Suprapubic skin (tissue), 4 donors: ENCODE measurements at regions not wholly inside any gene's neighbourhood (a gene's known extent, or its start where the extent isn't known, plus 50 kb on each side); places are given as distances from the start of the nearest gene placed in this dataset.

Source experiments
- DNase-seq, 2 donors: peaks; one replicate each; pipeline ENCODE4 v3.0.0-alpha.2; 2019; ENCODE audit warnings: low spot score in 2 of 2
- H3K27ac ChIP-seq: fragments of 200-600 bp; sonication (generic); one replicate; pipeline ENCODE4 v1.5.1; 2019
- H3K27me3 ChIP-seq: fragments of 200-600 bp; sonication (generic); one replicate; pipeline ENCODE4 v1.5.1; 2019
- H3K36me3 ChIP-seq: fragments of 200-600 bp; sonication (generic); one replicate; pipeline ENCODE4 v1.5.1; 2019
- H3K4me1 ChIP-seq: fragments of 200-600 bp; sonication (generic); one replicate; pipeline ENCODE4 v1.5.1; 2019
- H3K4me3 ChIP-seq: fragments of 200-600 bp; sonication (generic); one replicate; pipeline ENCODE4 v1.5.1; 2019; ENCODE audit warnings: mild to moderate bottlenecking
- H3K9me3 ChIP-seq: fragments of 200-600 bp; sonication (generic); one replicate; pipeline ENCODE4 v1.5.1; 2019
- CTCF ChIP-seq, 2 donors: fragments of 200-600 bp in 1 of 2; fragments of 450-650 bp in 1 of 2; sonication (generic) in 1 of 2; IDR thresholded peaks; one replicate each; pipeline ENCODE4 v1.5.1; 2016 to 2019; ENCODE audit warnings: antibody characterized with exemption in 2 of 2, mild to moderate bottlenecking in 1 of 2, moderate library complexity in 1 of 2
- EP300 ChIP-seq: sonication (generic); formaldehyde crosslinking; IDR thresholded peaks from one replicate; pipeline ENCODE4 v1.6.1; 2017; ENCODE audit warnings: antibody characterized with exemption
- POLR2A ChIP-seq, 2 donors: fragments of 450-650 bp; IDR thresholded peaks; one replicate each; pipeline ENCODE4 v1.6.1; 2017; ENCODE audit warnings: antibody characterized with exemption in 2 of 2, mild to moderate bottlenecking in 2 of 2, moderate library complexity in 2 of 2
- POLR2AphosphoS5 ChIP-seq, 3 donors: sonication (generic); formaldehyde crosslinking; IDR thresholded peaks; one replicate each; pipeline ENCODE4 v1.6.1; 2017; ENCODE audit warnings: antibody characterized with exemption in 3 of 3
- WGBS: methylation state at CpG from one replicate; pipeline ENCODE4 v1.1.5; 2018; 5-methylcytosine and 5-hydroxymethylcytosine counted together

- H3K36me3 ChIP-seq, result no peaks in the 10 kb centered on the region
- H3K4me3 ChIP-seq, result no peak overlapping the region
- H3K27ac ChIP-seq, result no peak overlapping the region
- TF ChIP-seq POLR2A (IDR thresholded peaks at IDR 0.05), result no peak
- TF ChIP-seq EP300, result no peak
- DNase-seq, result no peak
- WGBS, result 87% methylated on average over 3 of the region's 9 CpGs
- H3K4me1 ChIP-seq, result no peaks in the 10 kb centered on the region
- H3K9me3 ChIP-seq, result no peaks in the 10 kb centered on the region
- H3K27me3 ChIP-seq, result no peaks in the 10 kb centered on the region
Measured at GRCh38 chr4:23361453-23361852, 528.4 kb downstream of the PPARGC1A start.

GRCh38 chr4:23360718-23361117 lies 529.1 kb downstream of the PPARGC1A start:
- Histone ChIP-seq H3K4me3 (no peak overlapping the region), H3K4me1 (no peaks in the 10 kb centered on the region), H3K27me3 (no peaks in the 10 kb centered on the region), H3K9me3 (no peaks in the 10 kb centered on the region), H3K36me3 (no peaks in the 10 kb centered on the region), H3K27ac (no peak overlapping the region)
- no peak for TF ChIP-seq EP300
- TF ChIP-seq POLR2A (IDR thresholded peaks at IDR 0.05), result no peak
- no peak for TF ChIP-seq POLR2AphosphoS5 (IDR thresholded peaks at IDR 0.05)
- TF ChIP-seq CTCF (IDR thresholded peaks at IDR 0.05), result no peak
- DNase-seq, result no peak
- no CpG with 5 or more reads among the region's 1 CpG for WGBS

GRCh38 chr4:23355258-23355657 lies 534.6 kb downstream of the PPARGC1A start:
- 66% methylated on average over 2 of the region's 2 CpGs for WGBS
- Histone ChIP-seq H3K4me3 (no peak overlapping the region), H3K9me3 (no peaks in the 10 kb centered on the region), H3K4me1 (no peaks in the 10 kb centered on the region), H3K27ac (no peak overlapping the region), H3K27me3 (no peaks in the 10 kb centered on the region), H3K36me3 (no peaks in the 10 kb centered on the region)
- TF ChIP-seq CTCF (IDR thresholded peaks at IDR 0.05), result no peak
- no peak for TF ChIP-seq POLR2A (IDR thresholded peaks at IDR 0.05)
- no peak for TF ChIP-seq EP300
- no peak for TF ChIP-seq POLR2AphosphoS5 (IDR thresholded peaks at IDR 0.05)
- no peak for DNase-seq

- Histone ChIP-seq H3K27me3 (no peaks in the 10 kb centered on the region), H3K27ac (no peak overlapping the region), H3K9me3 (no peaks in the 10 kb centered on the region), H3K36me3 (no peaks in the 10 kb centered on the region), H3K4me1 (no peaks in the 10 kb centered on the region), H3K4me3 (no peak overlapping the region)
- no peak for DNase-seq
- 67% methylated on average over 1 of the region's 1 CpG for WGBS
- TF ChIP-seq POLR2A (IDR thresholded peaks at IDR 0.05) (no peak), POLR2AphosphoS5 (IDR thresholded peaks at IDR 0.05) (no peak), EP300 (no peak), CTCF (IDR thresholded peaks at IDR 0.05) (no peak)
Measured at GRCh38 chr4:23353200-23353599, 536.6 kb downstream of the PPARGC1A start.

- 78% methylated on average over 2 of the region's 2 CpGs for WGBS
- H3K4me1 ChIP-seq, result no peaks in the 10 kb centered on the region
- TF ChIP-seq POLR2AphosphoS5 (IDR thresholded peaks at IDR 0.05), result no peak
- no peak for TF ChIP-seq POLR2A (IDR thresholded peaks at IDR 0.05)
- TF ChIP-seq EP300, result no peak
- no peaks in the 10 kb centered on the region for H3K27me3 ChIP-seq
- H3K27ac ChIP-seq, result no peak overlapping the region
- H3K36me3 ChIP-seq, result no peaks in the 10 kb centered on the region
- DNase-seq, result no peak
- no peak overlapping the region for H3K4me3 ChIP-seq
- no peaks in the 10 kb centered on the region for H3K9me3 ChIP-seq
Measured at GRCh38 chr4:23348789-23349498, 540.9 kb downstream of the PPARGC1A start.

- Histone ChIP-seq H3K27me3 (no peaks in the 10 kb centered on the region), H3K4me3 (no peak overlapping the region), H3K36me3 (no peaks in the 10 kb centered on the region), H3K9me3 (no peaks in the 10 kb centered on the region), H3K27ac (no peak overlapping the region), H3K4me1 (peaks cover 6% of the 10 kb centered on the region)
- no peak for DNase-seq
- WGBS, result 62% methylated on average over 2 of the region's 2 CpGs
- no peak for TF ChIP-seq POLR2A (IDR thresholded peaks at IDR 0.05)
- no peak for TF ChIP-seq POLR2AphosphoS5 (IDR thresholded peaks at IDR 0.05)
- no peak for TF ChIP-seq CTCF (IDR thresholded peaks at IDR 0.05)
- TF ChIP-seq EP300, result no peak
Measured at GRCh38 chr4:23337292-23337691, 552.6 kb downstream of the PPARGC1A start.
